ENCODE measurements at regions not wholly inside any gene's neighbourhood (a gene's known extent, or its start where the extent isn't known, plus 50 kb on each side); places are given as distances from the start of the nearest gene placed in this dataset.

GRCh38 chr15:70528816-70529215 is 234.5 kb downstream of the UACA start:
- H3K14ac ChIP-seq (replicated peaks; ENCODE audit: low read depth, low read length) = no peak overlapping the region
- no peak overlapping the region; the same call in 1 of the 2 replicates for H3K56ac ChIP-seq (ENCODE audit: extremely low read depth, insufficient read depth, low read length)
- no peaks in the 10 kb centered on the region for H4K20me1 ChIP-seq (ENCODE audit: insufficient read depth, low read length)
- no peak for ATAC-seq (ENCODE audit: low read depth)
- TF ChIP-seq NFE2L2 (IDR thresholded peaks at IDR 0.05; ENCODE audit: low read depth, low read length) = no peak
- TF ChIP-seq USF2 (IDR thresholded peaks at IDR 0.05; ENCODE audit: low read depth, low read length) = no peak
- no peak for TF ChIP-seq CTCF (conservative IDR thresholded peaks at IDR 0.05; ENCODE audit: low read depth, low read length)
- TF ChIP-seq MAFK (IDR thresholded peaks at IDR 0.05; ENCODE audit: low read depth, low read length) = no peak
- no peak for TF ChIP-seq ELK1 (IDR thresholded peaks at IDR 0.05; ENCODE audit: borderline replicate concordance, low read depth, low read length)
- no peak for TF ChIP-seq POLR2A (IDR thresholded peaks at IDR 0.05; ENCODE audit: low read depth, low read length)
- TF ChIP-seq RCOR1 (IDR thresholded peaks at IDR 0.05; ENCODE audit: insufficient replicate concordance, low read length) = no peak
- TF ChIP-seq RFX5 (IDR thresholded peaks at IDR 0.05; ENCODE audit: low read depth, low read length) = no peak
- TF ChIP-seq RAD21 (IDR thresholded peaks at IDR 0.05; ENCODE audit: low read length) = no peak
- no peak for TF ChIP-seq CEBPB (IDR thresholded peaks at IDR 0.05; ENCODE audit: low read depth, low read length)
- TF ChIP-seq CHD1 (IDR thresholded peaks at IDR 0.05; ENCODE audit: low read depth, low read length) = no peak
- no peak for TF ChIP-seq MAZ (IDR thresholded peaks at IDR 0.05; ENCODE audit: borderline replicate concordance, low read depth, low read length)
- TF ChIP-seq SMC3 (IDR thresholded peaks at IDR 0.05; ENCODE audit: low read depth, low read length) = no peak
- TF ChIP-seq MXI1 (IDR thresholded peaks at IDR 0.05; ENCODE audit: borderline replicate concordance, low read depth, low read length) = no peak
- H4K91ac ChIP-seq (ENCODE audit: insufficient read depth, low read depth, low read length) = no peak overlapping the region
- ChIA-PET POLR2A (ENCODE audit: unreplicated experiment) (no interaction called here), CTCF (interaction anchor here (1.0 kb wide), 1 partner anchor 24 kb away, joined by 3 read pairs; no protein-coding TSS in a partner anchor)
- in situ Hi-C loops (cut with MboI; ENCODE audit: low sequenced_read_pairs) = no loop called here
- no peak overlapping the region for H2AK9ac ChIP-seq (replicated peaks; ENCODE audit: low read depth, low read length, poor library complexity)
- H3K9me3 ChIP-seq (ENCODE audit: control insufficient read depth, insufficient read depth, low read length) = no peaks in the 10 kb centered on the region
- 75% methylated on average over 3 of the region's 4 CpGs; no CpG with 5 or more reads in 1 of the 2 experiments for WGBS, 2 experiments (ENCODE audit: extremely low coverage in 2 of 2, insufficient read length in 1 of 2)
- H3K9me1 ChIP-seq (ENCODE audit: insufficient read depth, low read length) = peaks cover 4% of the 10 kb centered on the region; the same call in 1 of the 2 replicates
- no peak overlapping the region for H3K18ac ChIP-seq (ENCODE audit: low read depth, low read length)
- no peak overlapping the region for H3K23ac ChIP-seq (ENCODE audit: low read depth, low read length)
- no peaks in the 10 kb centered on the region for H3K36me3 ChIP-seq (ENCODE audit: control insufficient read depth, insufficient read depth, low read length)
- H3K79me1 ChIP-seq (ENCODE audit: low read depth in 1 of 2, low read length in 2 of 2) = no peaks in the 10 kb centered on the region
- H3K4ac ChIP-seq (ENCODE audit: low read depth, low read length) = no peak overlapping the region
- no peak overlapping the region for H2BK5ac ChIP-seq (ENCODE audit: low read depth, low read length, poor library complexity, severe bottlenecking)
- H2AK5ac ChIP-seq (ENCODE audit: low read depth, low read length) = no peak overlapping the region
- H3K4me3 ChIP-seq (ENCODE audit: insufficient read depth, low read depth, low read length) = no peak overlapping the region
- DNase-seq = no peak
- no peak overlapping the region for H3K9ac ChIP-seq (ENCODE audit: low read depth, low read length)
- dilution Hi-C loops (cut with HindIII; ENCODE audit: low sequenced_read_pairs, unreplicated experiment) = no loop called here
- H4K5ac ChIP-seq (ENCODE audit: low read depth, low read length) = no peak overlapping the region
- intact Hi-C loops (cut with micrococcal nuclease) = no loop called here
- H3K4me1 ChIP-seq (ENCODE audit: control insufficient read depth, insufficient read depth, low read length) = peaks cover 2% of the 10 kb centered on the region; the same call in 1 of the 2 replicates
- H2AFZ ChIP-seq (replicated peaks; ENCODE audit: low read length, poor library complexity) = no peak overlapping the region
- no peak overlapping the region for H4K8ac ChIP-seq (ENCODE audit: low read depth in 2 of 2, low read length in 2 of 2)
- no TSS peak for BruUV-seq (replicated peaks)
- H2BK20ac ChIP-seq (ENCODE audit: low read depth, low read length) = no peak overlapping the region
- no peak overlapping the region for H3K27ac ChIP-seq (ENCODE audit: insufficient read depth, low read length)
- H3K27me3 ChIP-seq (ENCODE audit: control insufficient read depth, insufficient read depth, low read length) = peaks cover 61% of the 10 kb centered on the region
- H2BK120ac ChIP-seq (ENCODE audit: low read depth, low read length) = no peak overlapping the region
- H3K4me2 ChIP-seq (ENCODE audit: low read depth, low read length) = no peak overlapping the region
- no peak overlapping the region for H2BK15ac ChIP-seq (ENCODE audit: low read depth, low read length)
